CD4-positive, alpha-beta T cell treated with Interferon gamma for 1 hour (primary cell): ENCODE measurements at regions not wholly inside any gene's neighbourhood (a gene's known extent, or its start where the extent isn't known, plus 50 kb on each side); places are given as distances from the start of the nearest gene placed in this dataset.
"Not testable (repeated sequence)": the region's sequence is repeated elsewhere in the genome, so short reads cannot be mapped to it uniquely, and the experiment has no call there.

Experiments
- DNase-seq: peaks from one replicate; pipeline ENCODE4 v3.0.0-alpha.2; 2020

DNA sequence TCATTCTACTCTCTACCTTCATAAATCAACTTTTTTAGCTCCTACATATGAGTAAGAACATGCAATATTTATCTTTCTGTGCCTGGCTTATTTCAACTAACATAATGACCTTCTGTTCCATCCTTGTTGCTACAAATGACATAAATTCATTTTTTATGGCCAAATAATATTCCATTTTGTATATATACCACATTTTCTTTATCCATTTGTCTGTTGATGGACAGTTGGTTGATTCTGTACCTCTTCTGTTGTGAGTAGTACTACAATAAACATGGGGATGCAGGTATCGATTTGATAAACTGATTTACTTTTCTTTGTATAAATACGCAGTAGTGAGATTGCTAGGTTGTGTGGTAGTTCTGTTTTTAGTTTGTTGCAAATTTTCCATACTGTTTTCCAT, 279.5 kb upstream of the NFIA start:
- DNase-seq: no peak

DNA sequence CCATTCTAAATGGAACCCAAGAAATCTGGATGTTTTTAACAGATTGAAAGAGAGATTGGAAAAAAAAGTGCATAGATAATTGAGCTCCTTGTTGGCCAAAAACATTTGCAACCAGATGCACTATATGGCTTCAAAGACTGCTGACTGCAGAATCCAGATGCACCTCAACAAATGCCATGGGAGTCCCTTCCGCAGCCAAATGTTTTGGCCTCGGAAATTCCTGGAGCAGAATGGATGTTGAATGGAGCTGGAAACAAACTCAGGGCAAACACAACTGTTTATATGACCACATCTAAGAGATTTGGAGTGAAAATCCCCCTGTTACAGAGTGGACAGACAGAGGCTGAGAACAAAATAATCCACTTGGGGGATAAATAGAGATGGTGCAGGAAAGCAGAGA, 285.0 kb upstream of the NFIA start:
- no peak for DNase-seq

DNA sequence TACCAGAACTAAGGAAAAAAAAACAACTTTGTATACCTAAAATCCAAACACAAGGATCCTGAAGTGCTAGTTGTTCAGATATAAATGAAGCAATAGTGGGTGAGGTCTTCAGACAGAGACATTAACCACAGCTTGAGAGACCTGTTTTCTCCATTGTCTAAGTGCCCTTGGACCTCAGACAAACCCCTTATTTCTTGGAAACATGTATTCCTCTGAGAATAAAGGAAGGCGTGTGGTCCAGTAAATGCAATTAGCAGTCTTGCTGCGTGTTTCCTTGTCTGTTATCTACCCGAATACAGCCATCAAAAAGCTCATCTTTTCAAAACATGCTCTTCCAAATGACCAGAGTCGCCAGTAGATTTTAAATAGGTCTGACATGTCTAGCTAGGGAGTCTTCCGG, 291.1 kb upstream of the NFIA start:
- no peak for DNase-seq

DNA sequence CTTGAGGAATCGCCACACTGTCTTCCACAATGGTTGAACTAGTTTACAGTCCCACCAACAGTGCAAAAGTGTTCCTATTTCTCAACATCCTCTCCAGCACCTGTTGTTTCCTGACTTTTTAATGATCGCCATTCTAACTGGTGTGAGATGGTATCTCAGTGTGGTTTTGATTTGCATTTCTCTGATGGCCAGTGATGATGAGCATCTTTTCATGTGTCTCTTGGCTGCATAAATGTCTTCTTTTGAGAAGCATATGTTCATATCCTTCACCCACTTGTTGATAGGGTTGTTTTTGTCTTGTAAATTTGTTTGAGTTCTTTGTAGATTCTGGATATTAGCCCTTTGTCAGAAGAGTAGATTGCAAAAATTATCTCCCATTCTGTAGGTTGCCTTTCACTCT, 309.3 kb upstream of the NFIA start:
- DNase-seq: not testable (repeated sequence)

DNA sequence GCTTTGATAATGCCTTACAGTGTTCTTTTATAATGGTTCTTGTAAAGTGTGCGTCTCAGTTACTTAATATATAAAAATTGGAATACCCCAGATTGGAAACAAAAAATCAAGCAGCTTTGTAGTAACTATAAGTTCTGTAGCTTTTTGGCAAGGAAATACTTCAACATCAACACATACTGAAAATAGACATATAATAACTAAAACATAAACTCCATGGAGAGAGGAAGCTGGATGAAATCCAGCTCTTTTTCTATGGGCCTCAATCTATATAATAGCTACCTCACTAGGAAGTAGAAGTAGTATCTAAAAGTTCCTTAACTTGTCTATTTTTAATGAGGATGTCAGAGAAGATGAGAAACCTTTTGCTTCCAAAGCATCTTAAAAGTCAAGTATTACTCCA, 313.3 kb upstream of the NFIA start:
- no peak for DNase-seq

DNA sequence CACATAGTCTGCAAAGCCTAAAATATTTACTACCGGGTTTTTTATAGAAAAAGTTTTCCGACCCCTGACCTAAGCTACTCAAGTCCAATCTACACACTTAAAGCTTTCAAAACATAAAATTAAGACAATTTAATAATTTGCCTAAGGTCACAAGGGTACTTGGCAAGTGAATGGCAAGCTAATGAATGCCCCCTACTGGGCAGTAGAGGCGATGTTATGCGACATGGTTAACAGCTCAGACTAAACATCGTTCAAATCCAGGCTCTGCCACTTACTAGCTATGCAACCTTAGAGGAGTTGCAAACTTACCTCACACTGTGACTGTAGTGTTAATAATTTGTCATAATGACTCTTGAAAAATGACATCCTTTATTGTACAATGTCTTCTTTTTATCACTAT, 317.2 kb upstream of the NFIA start:
- no peak for DNase-seq

DNA sequence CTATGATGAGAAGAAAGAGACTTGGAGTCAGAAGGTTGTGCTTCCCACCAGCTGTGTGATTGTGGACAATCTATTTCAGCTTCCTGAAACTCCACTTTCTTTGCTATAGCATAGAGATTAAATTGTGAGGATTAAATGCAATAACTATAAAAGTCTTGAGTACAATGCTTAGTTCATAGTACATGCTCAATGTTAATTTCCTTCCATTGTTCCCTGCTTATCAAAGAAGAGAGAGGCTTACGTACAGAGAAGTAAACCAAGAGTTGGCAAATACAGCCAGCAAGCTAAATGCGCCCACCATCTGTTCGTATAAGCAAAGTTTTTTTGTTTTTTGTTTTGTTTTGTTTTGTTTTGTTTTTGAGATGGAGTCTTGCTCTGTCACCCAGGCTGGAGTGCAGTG, 317.9 kb upstream of the NFIA start:
- DNase-seq: no peak

DNA sequence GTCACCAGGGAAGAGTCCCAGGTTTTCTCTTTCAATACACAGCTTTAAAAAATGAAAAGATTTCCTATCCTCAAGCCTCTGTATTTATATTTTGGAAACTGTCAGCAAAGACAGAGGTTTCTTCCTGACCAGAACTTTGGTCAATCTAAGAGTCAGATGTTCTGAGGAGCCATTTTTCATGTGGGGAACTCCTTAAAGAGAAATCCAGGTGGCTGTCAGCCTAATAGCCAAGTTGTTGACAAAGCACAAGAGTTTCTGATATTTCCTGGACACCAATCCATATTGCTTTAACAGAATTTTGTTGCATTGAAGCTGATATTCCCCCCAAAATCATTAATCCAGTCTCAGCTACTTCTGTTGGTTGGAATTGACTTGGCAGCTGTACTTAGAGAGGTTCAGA, 318.6 kb upstream of the NFIA start:
- no peak for DNase-seq

DNA sequence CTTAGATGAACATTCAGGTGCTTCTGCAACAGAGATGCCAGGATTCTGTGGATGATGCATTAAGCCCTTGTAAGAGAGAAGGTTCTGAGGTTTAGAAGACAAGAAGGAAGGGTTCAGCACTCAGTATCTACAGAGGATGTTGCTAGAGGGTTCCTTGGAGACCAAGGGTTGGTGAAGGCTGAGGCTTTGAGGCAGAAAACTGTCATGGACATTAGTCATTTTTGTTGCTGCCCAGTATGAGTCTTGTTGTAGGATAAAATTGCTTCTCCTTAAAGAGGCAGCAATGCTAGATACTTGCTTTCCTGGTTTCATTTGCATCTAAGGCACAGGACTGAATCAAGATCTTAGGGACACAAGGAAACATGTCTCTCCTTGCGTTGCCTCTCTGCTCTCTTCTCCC, 319.4 kb upstream of the NFIA start:
- no peak for DNase-seq

DNA sequence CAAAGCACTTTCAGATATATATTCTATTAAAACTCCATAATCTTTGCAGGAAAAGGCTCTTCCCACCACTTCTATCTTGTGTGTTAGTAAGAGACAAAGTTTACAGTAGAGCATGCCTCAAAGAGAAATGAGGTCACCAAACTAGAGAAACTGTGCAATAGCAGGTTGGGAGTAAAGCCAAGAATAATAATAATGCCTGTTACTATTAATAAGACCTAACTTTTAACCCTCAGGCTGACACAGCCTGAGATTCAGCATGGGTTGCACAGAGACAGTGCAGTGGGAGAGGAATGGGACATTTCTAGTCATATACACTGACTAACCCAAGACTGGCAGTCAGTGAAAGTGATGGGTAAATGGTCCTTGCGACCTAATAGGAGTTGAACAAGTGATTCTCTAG, 320.2 kb upstream of the NFIA start:
- DNase-seq: no peak

DNA sequence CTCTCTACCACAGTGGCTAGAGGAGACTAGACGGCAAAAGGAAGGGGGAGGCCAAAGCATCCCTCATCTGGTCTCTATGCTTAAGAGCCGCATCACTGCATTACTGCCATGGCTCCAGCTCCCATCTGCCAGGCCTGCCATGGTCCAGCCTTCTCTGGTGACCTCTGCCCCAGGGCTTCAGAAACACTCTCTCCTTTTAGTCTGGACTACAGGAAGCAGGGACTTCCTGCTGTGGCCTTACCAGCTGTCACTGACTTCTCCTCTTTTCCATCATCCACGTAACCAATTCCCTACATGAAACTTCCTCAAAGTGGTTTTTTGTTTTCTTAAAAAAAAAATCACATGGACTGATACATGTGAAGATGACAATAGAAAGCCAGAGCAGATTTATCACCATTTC, 323.1 kb upstream of the NFIA start:
- no peak for DNase-seq

DNA sequence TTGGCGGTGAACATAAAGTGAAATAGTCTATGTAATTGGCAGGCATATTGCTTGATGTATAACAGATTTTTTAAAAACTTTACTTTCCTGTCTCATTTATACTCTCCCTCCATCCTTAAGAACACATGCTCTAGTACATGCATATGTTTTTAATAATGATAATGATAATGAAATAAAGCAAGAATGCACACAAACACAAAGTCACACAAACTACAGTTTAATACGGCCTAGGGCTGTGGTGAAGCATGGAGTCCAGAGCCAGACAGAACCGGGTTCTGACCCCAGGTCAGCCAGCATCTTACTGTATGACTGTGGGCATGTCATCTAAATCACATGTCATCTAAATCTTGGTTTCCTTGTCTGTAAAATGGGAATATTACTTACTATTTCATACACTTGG, 324.9 kb upstream of the NFIA start:
- DNase-seq: no peak

DNA sequence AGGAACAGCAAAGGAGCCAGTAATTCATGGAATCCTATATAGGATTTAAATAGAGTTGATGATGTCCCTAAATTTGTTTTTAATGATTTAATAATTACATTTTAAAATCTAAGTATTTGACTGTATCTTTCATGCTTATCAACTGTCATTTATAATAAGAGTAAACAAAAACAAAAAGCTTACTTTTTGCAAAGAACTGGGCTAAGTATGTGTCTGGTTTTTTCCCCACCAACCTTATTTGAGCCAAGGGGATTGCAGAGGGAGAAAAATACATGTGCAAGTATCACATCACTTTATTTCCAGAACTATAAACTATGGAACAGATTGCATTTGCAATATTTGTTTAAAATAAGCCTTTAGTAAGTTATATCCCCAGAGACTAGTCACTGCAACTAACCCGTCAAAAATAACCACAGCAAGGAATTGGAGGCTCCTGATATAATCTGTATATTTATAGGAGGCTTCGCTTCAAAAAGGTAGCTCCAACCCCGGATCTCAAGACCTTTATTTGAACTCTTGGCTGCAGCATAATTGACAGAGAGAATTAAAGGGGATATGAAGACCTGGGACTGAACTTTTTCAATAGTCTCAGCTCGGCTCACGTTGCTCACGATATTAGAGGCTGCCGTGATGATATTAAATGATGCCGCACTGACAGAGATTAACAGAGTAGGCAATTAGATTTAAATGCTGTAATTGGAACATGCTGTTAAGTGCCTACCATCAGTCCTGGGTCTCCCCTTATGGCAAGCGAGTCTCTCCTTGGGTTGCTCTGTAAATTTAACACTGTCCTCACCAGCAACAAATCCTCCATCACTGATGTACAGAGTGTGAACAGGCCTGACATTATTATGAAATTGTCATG, 329.1 kb upstream of the NFIA start:
- no peak for DNase-seq

DNA sequence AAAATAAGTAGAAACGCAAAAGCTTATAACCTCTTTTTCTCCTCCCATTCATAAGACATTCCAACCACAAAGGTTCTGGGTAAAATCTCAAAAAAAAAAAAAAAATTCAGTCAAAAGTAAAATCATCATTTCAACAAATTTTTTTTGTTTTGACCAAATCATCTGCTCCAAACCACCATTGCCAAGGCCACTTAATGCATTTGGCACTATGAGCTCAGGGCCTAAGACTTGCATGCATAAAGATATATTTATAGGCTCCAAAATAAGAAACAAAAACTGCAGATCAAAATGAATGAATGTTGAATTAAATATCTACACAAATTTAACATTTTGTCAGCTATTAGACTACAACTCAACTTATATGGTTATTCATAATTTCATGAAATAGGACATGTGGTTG, 331.1 kb upstream of the NFIA start:
- no peak for DNase-seq

DNA sequence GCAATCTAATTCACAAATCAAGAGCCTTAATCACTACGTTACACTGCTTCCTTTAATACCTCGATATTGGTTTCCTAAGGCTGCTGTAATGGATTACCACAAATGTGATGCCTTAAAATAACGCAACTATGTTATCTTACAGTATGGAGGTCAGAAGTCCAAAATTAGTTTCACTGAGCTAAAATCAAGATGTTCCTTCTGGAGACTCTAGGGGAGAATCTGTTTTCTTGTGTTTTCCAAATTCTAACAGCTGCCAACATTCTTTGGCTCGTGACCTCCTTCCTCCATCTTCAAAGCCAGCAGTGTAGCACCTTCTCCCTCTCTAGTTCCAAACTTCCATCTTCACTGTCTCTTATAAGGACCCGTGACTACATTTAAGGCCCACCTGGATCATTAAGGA, 335.0 kb upstream of the NFIA start:
- DNase-seq: no peak

DNA sequence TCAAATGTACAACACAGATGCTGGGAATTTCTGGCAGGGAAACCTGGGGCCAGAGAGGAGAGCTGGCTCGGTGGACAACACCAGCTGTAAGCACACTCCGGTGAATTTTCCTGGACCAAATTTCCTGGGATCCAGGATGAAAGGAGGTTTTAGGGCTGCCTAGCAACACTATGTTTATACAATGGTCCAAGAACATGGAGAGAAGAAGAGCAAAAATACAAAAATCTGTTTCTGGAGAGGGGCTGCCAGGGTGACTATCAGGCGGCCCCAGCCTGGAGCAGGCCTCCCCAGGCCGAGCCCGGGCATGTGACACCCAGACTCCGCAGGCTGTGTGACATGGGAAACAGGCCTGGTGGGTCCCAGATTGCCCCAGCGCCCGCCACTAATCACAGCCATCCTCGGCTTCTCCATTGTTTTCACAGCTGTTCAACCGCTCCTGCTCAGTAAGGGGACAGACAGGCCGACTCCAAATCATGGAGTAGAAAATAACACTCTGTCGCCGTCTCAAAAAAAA, 336.0 kb upstream of the NFIA start:
- DNase-seq: no peak

DNA sequence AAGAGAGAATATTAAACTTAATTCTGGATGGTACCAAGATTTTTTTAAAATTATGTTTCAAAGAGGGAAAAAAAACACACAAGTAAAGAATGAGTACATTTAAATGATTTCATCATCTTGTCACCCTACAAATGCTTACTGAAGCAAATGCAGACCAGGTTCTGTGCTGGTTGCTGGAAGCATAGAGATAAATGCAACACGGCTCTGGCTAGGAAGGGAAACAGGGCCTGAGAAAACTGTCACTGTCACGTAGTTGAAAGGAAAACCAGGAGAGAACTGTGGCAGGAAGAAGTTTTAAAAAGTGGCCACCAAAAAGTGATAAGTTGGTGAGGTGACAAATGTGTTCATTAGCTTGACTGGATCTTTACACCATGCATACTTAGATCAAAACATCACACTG, 336.9 kb upstream of the NFIA start:
- DNase-seq: no peak

DNA sequence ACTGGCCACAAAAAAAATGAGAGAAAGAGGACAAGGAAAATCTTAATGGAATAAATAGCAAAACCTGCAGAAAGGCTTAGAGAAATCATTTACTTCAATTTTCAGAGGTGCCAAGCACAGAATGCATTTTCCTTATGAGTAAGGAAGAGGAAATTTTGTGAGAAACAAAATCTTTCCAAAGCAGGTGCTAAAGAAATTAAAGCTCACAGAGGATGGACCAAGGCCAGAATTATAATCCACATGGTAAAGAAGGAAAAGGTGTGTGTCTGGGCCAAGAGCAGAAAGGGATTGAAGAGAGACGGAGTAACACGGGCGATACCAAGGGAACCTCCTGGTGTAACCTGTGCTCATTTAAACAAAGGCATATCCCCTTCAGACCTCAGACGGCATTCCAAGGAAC, 340.0 kb upstream of the NFIA start:
- DNase-seq: no peak

DNA sequence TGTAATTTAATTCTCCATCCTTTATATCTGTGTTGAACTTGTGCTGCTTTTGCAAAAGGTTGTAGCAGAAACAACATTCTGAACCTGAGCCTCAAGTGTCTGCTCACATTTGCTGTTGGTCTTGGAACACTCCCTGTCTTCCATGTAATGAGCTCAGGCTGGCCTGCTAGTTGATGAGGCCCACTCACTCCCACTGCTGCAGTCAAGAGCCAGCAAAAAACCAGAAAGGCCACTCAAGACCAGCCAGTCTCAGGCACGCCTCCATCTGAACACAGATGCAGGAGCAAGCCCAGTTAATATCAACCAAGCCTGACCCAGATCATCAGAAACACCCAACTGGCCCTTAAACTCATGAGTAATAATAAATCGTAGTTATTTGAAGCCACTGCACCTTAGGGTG, 342.2 kb upstream of the NFIA start:
- DNase-seq: no peak

DNA sequence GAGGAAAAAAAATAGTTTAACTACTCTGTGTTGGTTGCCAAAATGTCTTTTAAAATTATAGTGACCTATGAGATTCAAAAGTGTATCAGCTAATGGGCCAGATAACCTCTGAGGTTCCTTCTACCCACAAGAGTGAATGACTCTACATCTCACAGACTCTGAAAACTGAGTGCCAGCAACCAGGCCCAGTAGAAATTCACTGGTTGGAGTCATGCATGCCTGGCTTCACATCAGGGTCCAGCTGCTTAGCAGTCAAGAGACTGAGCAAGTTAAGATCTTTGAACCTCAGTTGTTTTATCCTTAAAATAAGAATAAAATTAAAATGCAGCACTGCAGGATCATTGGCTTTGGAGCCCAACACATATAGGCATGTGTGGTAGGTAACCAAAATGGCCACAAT, 342.6 kb upstream of the NFIA start:
- DNase-seq: no peak

DNA sequence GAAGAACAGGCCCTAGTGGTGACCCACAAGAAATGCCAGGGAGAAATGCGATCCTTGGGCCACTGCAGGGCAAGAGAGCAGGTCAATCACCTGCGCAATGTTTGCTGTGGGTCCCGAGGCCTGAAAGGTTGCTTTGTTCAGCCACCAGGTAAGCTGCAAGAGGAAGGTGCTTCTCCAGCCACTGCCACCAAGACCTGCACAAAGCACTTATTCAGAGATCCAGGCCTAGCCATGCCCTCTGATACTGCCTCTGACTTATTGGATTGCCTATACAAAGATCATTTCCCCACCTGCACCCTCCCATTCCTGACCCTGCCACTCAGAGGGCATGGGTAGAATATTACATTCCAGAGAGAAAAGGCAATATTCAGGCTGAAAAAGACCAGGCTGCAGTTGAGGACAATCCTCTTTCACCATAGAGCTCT, 349.4 kb upstream of the NFIA start:
- DNase-seq: no peak

DNA sequence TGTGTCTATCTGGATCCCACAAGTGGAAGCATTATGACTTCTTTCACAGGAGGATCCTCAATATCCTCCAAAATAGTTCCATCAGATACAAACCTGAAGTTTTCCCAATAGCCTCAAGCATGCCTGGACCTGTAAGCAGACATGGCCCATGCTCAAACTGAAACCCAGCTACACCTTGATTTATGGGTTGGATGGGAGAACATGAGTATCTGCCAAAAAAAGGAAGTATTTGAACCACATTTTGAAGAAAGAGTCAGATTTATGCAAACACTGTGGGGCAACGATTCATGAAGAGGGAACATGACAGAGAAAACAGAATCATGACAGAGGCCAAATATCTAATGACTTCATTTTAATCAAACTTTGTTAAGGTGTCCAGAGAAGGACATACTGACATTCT, 351.0 kb upstream of the NFIA start:
- DNase-seq: no peak

DNA sequence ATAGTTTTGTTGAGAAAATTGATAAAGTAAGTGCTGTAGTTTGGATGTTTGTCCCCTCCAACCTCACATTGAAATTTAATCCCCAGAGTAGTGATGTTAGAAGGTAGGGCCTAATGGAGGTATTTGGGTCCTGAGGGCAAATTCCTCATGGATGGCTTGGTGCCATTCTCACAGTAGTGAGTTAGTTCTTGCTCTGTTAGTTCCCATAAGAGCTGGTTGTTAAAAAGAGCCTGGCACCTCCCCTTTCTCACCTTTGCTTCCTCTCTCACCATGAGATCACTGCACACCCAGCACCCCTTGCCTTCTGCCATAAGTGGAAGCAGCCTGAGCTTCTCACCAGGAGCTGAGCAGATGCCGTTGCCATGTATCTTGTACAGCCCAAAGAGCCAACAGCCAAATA, 354.8 kb upstream of the NFIA start:
- DNase-seq: no peak

DNA sequence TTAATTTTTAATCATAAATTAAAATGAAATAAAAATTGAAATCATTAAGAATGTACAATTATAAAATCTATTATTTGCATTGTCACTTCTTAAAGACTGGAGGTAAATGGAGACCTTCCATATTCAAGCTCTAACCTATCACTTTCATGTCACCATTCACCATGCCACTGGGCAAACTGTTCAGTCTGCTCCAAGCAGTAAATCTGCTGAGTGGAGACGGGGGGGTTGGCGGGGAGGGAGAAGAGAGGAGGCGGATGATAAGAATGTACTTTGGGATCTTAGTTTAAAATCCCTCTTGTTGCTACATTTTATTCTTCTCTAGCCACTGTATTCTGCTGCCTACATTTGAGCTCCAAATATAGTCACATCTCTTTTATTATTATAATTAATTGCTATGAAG, 365.9 kb upstream of the NFIA start:
- no peak for DNase-seq

DNA sequence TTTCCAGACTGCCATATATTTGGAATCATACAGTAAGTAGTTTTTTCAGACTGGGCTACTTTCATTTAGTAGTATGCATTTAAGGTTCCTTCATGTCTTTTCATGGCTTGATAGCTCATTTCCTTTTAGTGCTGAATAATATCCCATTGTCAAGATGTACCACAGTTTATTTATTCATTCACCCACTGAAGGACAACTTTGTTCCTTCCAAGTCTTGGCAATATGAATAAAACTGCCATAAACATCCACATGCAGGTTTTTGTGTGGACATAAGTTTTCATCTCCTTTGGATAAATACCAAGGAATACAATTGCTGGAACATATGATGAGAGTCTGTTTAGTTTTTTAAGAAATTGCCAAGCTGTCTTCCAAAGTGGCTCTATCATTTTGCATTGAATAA, 366.4 kb upstream of the NFIA start:
- no peak for DNase-seq
